OCI-LY7 (cell line): ENCODE measurements at regions not wholly inside any gene's neighbourhood (a gene's known extent, or its start where the extent isn't known, plus 50 kb on each side); places are given as distances from the start of the nearest gene placed in this dataset.

Source experiments
- BruUV-seq: library from RNA; stranded (reverse); fragments of 400-500 nt; replicated peaks from 2 replicates; lab custom pipeline; 2021; lab: Mats Ljungman, UMichigan
- CTCF ChIA-PET: fragments of 300-600 bp; sonication (Branson Sonifier 250); formaldehyde crosslinking; loops from one replicate; lab custom pipeline; 2022; ENCODE audit warnings: antibody characterized with exemption; ENCODE audit not compliant: unreplicated experiment; lab: Charles Lee
- POLR2A ChIA-PET: fragments of 300-600 bp; sonication (Branson Sonifier 250); formaldehyde crosslinking; loops from one replicate; lab custom pipeline; 2022; ENCODE audit warnings: antibody characterized with exemption; lab: Charles Lee
- DNase-seq: peaks from one replicate; pipeline ENCODE4 v3.0.0-alpha.2; 2015; ENCODE audit warnings: low spot score
- H2AFZ ChIP-seq: fragments of 200-600 bp; sonication (generic), shearing (Covaris generic); 2 replicates; pipeline ENCODE4 v1.6.1; 2014; ENCODE audit warnings: mild to moderate bottlenecking, antibody characterized with exemption, low read length, moderate library complexity
- H3K27ac ChIP-seq: fragments of 200-600 bp; sonication (generic); 2 replicates; pipeline ENCODE4 v1.5.1; 2014; ENCODE audit warnings: mixed run types, low read depth, mild to moderate bottlenecking, moderate library complexity, low read length, inconsistent platforms; ENCODE audit not compliant: poor library complexity, severe bottlenecking
- H3K36me3 ChIP-seq: fragments of 200-600 bp; sonication (generic); 2 replicates; pipeline ENCODE4 v1.6.1; 2014; ENCODE audit warnings: mild to moderate bottlenecking, antibody characterized with exemption, low read length, moderate library complexity, mixed read lengths; ENCODE audit not compliant: insufficient read depth
- H3K4me1 ChIP-seq: fragments of 200-600 bp; sonication (generic); 2 replicates; pipeline ENCODE4 v1.5.1; 2014; ENCODE audit warnings: mild to moderate bottlenecking, low read length; ENCODE audit not compliant: insufficient read depth, poor library complexity, severe bottlenecking
- H3K4me2 ChIP-seq: fragments of 200-600 bp; sonication (generic); 2 replicates; pipeline ENCODE4 v1.6.1; 2014; ENCODE audit warnings: mild to moderate bottlenecking, low read length
- H3K4me3 ChIP-seq: fragments of 200-600 bp; sonication (generic); 2 replicates; pipeline ENCODE4 v1.5.1; 2014; ENCODE audit warnings: mild to moderate bottlenecking, low read depth, low read length; ENCODE audit not compliant: poor library complexity, severe bottlenecking
- H3K79me2 ChIP-seq: fragments of 200-600 bp; sonication (generic); 2 replicates; pipeline ENCODE4 v1.6.1; 2016; ENCODE audit warnings: low read depth, mild to moderate bottlenecking, low read length, moderate library complexity, mixed read lengths; ENCODE audit not compliant: insufficient read depth
- H3K9me2 ChIP-seq: fragments of 200-600 bp; sonication (generic); 2 replicates; pipeline ENCODE4 v1.6.1; 2016; ENCODE audit warnings: mild to moderate bottlenecking, low read length, mixed read lengths; ENCODE audit not compliant: insufficient read depth
- H3K9me3 ChIP-seq: fragments of 200-600 bp; sonication (generic); 2 replicates; pipeline ENCODE4 v1.6.1; 2014; ENCODE audit warnings: mild to moderate bottlenecking, mixed run types, low read length, mixed read lengths
- H4K20me1 ChIP-seq: fragments of 200-600 bp; sonication (generic); 2 replicates; pipeline ENCODE4 v1.6.1; 2014; ENCODE audit warnings: mild to moderate bottlenecking, antibody characterized with exemption, low read length, moderate library complexity, mixed read lengths; ENCODE audit not compliant: insufficient read depth
- CTCF ChIP-seq: fragments of 200-600 bp; sonication (generic); conservative IDR thresholded peaks from 2 replicates; pipeline ENCODE4 v1.5.1; 2014; ENCODE audit warnings: mild to moderate bottlenecking, antibody characterized with exemption, low read length, moderate library complexity, mixed read lengths
- EZH2phosphoT487 ChIP-seq: fragments of 200-600 bp; sonication (generic); IDR thresholded peaks from 2 replicates; pipeline ENCODE4 v1.6.1; 2018; ENCODE audit warnings: low read depth, borderline replicate concordance, mild to moderate bottlenecking, mixed run types, antibody characterized with exemption, low read length, moderate library complexity, mixed read lengths
- intact Hi-C: fragments of 100-400 bp; cut with micrococcal nuclease; formaldehyde crosslinking; loops from one replicate; pipeline ENCODE4 v1.10.0; 2022; ENCODE audit not compliant: unreplicated experiment

GRCh38 chr3:116920826-116921610, 211.4 kb downstream of the TUSC7 start:
- H2AFZ ChIP-seq: no peak overlapping the region
- intact Hi-C loops: no loop called here
- no peaks in the 10 kb centered on the region for H3K79me2 ChIP-seq
- no peak for TF ChIP-seq EZH2phosphoT487
- no peak for TF ChIP-seq CTCF
- CTCF ChIA-PET: no interaction called here
- no peaks in the 10 kb centered on the region for H4K20me1 ChIP-seq
- H3K4me2 ChIP-seq: no peak overlapping the region
- POLR2A ChIA-PET: interaction anchor here (0.6 to 1.3 kb wide), 2 partner anchors 10 to 1080 kb away, joined by 3 to 6 read pairs; no protein-coding TSS in a partner anchor
- H3K27ac ChIP-seq: no peak overlapping the region
- H3K9me2 ChIP-seq: no peaks in the 10 kb centered on the region
- no peak for DNase-seq
- H3K9me3 ChIP-seq: no peaks in the 10 kb centered on the region
- H3K4me1 ChIP-seq: no peaks in the 10 kb centered on the region
- H3K4me3 ChIP-seq: no peak overlapping the region
- no TSS peak for BruUV-seq
- H3K36me3 ChIP-seq: no peaks in the 10 kb centered on the region

GRCh38 chr3:116927918-116928317, 218.3 kb downstream of the TUSC7 start:
- TF ChIP-seq CTCF (no peak), EZH2phosphoT487 (no peak)
- Histone ChIP-seq H3K36me3 (no peaks in the 10 kb centered on the region), H3K4me3 (no peak overlapping the region), H3K9me2 (no peaks in the 10 kb centered on the region), H4K20me1 (no peaks in the 10 kb centered on the region), H3K27ac (no peak overlapping the region), H3K79me2 (no peaks in the 10 kb centered on the region), H3K4me1 (no peaks in the 10 kb centered on the region), H3K4me2 (no peak overlapping the region), H3K9me3 (no peaks in the 10 kb centered on the region), H2AFZ (no peak overlapping the region)
- intact Hi-C loops: no loop called here
- ChIA-PET CTCF (no interaction called here), POLR2A (no interaction called here)
- no TSS peak for BruUV-seq
- DNase-seq: no peak
